ENCODE measurements at regions not wholly inside any gene's neighbourhood (a gene's known extent, or its start where the extent isn't known, plus 50 kb on each side); places are given as distances from the start of the nearest gene placed in this dataset.
"Not testable (repeated sequence)": the region's sequence is repeated elsewhere in the genome, so short reads cannot be mapped to it uniquely, and the experiment has no call there.

DNA sequence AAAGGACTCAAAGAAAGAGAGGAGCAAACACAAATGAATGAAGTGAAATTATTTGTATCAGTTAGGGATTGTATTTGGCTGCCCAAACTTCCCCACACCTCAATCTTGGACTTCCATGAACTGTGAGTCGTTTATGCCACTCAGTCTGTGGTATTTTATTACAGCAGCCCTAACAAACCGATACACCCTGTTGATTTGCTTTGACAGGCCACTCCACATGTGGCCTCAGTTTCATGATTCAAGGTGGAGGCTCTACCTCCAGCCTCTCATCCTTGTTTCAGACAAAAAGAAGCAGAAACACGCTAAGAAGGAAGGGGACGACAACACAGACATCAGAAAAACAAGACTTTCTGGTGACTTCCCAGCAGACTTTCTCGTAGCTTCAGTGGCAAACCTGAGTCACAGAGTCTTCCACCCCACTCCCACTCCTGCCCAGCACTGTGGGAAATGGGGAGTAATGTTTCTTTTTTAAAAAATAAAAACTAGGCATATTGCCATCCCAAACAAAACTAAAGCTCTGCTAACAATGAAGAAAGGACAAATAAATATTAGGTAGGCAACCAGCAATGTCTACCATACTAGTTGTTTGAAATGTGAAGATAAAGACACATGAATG, 52.2 kb upstream of the ABCA1 start:
- DNase-seq: no peak

GRCh38 chr9:104981543-104982129, 53.7 kb upstream of the ABCA1 start:
- no peak for DNase-seq

DNA sequence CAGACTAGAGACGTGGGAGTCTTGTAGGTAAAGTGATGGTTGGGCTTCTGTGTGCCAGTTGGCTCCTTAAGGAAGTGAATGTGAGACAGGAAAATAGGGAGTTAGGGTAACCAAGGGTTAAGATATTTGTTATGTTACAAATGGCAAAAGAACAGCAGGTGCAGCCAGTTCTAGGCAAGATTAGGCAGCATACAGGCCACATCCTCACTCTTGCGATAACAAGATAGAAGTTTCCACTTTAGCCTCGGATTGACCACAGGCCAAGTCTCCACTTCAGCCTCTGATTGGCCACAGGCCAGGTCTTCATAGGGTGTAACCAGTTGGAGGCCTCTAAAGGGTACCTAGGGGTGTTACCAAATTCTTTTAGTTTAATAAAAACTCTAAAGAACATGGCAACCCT, 54.6 kb upstream of the ABCA1 start:
- DNase-seq: no peak

- no peak for DNase-seq
These were observed 55.5 kb upstream of the ABCA1 start for GRCh38 chr9:104983491-104983890.

GRCh38 chr9:104984121-104984520, 56.2 kb upstream of the ABCA1 start:
- DNase-seq: no peak

GRCh38 chr9:104984542-104984941, 56.6 kb upstream of the ABCA1 start:
- no peak for DNase-seq

DNA sequence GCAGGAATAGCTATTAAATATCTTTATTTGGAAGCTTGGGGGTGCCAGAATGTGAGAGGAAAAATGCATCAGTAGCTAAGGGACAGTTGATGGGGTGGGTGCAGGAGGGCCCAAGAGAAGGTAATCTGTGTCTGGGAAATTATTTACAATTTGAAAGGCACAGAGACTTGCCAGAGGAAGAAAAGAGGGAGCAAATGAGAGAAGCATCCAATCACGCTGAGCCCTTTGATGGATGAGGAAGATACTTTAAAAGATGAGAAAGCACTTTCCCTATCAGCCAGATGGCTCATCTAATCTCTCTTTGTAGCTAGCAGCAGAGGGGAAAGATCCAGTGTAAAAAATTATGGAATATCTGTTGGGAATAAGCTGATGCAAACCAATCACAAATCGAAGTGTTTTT, 57.0 kb upstream of the ABCA1 start:
- DNase-seq: no peak

DNA sequence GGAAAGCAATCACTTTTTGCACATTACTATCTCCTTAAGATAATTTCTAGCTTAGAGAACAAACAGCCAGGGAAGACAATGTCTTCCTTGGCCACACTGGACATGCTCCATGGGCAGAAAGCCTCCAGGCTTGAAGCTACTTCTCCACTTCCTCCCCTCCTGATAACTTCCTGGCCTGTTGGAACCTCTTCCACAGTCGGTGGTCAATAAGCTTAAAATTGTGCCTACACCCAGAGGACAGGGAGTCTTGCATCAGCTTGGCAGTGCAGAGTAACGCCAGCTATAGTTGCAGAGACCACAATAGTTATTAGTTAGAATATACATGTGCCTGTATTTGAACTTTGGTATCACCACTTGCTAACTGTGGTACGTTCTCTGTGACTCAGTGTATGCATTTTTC, 58.1 kb upstream of the ABCA1 start:
- no peak for DNase-seq

DNA sequence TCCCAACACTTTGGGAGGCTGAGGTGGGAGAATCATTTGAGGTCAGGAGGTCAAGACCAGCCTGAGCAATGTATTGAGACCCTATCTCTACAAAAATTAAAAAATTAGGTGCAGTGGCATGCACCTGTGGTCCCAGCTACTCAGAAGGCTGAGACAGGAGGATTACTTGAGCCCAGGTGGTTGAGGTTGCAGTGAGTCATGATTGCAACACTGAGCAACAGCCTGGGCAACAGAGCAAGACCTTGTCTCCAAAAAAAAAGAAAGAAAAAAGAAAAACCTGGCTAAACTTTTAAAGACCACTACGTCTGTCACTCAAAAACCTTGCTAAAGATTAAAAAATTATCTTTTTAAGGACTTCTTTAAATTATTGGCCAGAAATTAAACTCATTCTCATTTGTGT, 59.8 kb upstream of the ABCA1 start:
- DNase-seq: no peak

DNA sequence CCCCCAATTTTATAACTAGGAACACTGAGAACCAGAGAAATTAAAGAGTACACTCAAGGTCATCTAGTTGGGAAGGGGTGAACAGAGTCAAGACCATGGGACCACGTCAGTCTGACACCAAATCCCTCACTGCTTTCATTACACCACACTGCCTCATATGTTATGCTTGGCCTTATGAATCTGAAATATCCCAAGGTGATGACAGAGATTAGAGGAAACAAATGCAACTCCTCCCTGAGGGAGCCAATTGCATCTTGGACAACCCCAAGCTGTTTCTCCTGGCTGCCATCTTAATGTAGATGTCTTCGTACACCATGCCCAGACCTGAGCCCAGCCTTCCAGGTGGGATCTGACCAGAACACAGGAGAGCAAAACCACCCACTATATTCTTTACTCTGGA, 60.6 kb upstream of the ABCA1 start:
- DNase-seq: no peak

- peak; percentile 79 to 81 for DNase-seq
These were observed 63.4 kb upstream of the ABCA1 start for GRCh38 chr9:104991144-104991953.

GRCh38 chr9:104992659-104993058, 64.7 kb upstream of the ABCA1 start:
- DNase-seq: no peak

DNA sequence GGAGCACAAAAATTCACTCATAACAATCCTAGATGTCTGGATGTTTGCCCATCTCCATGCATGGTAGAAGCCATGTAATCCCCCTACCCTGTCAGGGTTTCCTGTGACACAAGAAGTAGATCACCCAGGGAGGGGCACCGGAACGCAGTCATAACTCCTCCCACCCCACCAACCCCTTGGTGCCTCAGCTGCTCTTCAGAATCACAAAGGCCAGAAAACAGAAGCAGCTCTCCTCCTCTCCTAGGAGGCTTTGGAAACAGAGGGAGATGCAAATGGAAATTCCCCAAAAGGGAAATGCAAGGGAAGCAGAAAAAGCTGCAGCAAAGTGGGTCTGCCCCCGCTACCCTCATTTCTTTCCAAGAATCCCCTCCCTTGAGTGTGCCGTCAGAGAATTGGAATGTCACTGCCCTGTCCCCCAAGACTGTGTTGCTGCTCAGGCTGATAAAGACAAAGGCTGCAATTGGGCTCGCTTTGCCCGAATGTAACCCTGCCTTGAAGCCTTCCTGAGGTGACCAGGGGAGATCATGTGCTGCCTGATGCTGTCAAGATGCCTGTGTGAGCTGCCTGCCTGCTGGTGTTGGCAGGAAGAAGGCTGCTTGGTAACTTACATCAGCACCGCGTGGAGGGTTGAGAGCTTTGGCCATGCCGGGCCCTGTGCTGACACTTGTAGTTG, 65.5 kb upstream of the ABCA1 start:
- peak; percentile 46 to 56 for DNase-seq

- DNase-seq: no peak
These were observed 69.6 kb upstream of the ABCA1 start for GRCh38 chr9:104997536-104997935.

DNA sequence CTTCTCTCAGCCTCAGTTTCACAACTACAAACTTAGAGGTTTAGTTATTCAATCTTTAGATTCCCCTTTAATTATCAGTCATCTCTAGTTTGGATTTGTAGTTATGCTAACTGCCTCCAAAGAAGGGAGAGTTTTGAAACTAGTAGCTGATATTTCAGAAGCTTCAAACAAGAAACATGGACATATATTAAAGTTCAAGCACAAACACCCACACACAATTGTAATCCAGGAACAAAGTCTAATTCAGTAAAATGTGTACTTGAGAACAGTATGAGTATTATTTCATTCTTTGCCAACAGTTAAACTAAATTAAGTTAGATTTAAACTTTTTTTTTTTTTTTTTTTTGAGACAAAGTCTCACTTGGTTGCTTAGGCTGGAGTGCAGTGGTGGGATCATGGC, 71.2 kb upstream of the ABCA1 start:
- DNase-seq: no peak

DNA sequence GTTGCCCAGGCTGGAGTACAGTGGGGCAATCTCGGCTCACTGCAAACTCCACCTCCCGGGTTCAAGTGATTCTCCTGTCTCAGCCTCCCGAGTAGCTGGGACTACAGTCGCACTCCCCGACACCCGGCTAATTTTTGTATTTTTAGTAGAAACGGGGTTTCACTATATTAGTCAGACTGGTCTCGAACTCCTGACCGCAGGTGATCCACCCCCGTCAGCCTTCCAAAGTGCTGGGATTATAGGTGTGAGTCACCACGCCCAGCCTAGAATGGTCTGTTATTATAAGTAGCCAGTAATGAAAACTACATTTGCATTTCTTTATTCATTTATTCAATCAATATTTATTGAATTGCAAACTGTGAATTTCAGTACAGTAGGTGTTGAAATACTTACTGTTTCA, 72.6 kb upstream of the ABCA1 start:
- DNase-seq: not testable (repeated sequence)

DNA sequence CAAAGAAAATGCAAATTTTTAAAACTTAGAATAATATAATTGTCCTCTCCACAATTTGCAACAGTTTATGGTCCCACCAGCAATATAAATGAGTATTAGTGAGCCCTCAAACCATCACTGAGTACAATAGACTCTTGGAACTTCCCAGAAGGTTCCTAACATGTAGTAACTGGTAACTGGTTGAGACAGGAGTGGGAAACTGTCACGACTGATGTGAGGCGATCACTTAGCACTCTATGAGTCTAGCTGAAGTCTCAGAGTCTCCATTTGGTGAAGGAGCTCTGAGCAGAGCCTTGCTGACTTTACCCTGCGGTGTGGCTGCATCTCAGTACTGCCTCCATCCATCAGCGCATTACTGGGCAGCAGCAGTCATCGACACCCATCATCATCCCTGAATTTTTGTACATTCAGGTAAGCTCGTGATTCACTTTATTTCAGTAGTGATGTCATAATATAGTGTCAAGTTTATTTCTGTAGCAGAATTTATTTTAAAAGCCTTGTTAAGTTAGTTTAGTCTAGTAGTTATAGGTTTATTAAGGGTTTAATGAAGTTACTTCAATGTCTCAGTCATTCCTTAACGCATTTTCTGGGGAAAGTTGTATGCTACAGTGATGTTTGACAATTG, 76.6 kb upstream of the ABCA1 start:
- no peak for DNase-seq

- no peak for DNase-seq
These were observed 77.2 kb upstream of the ABCA1 start for GRCh38 chr9:105005186-105005585.

DNA sequence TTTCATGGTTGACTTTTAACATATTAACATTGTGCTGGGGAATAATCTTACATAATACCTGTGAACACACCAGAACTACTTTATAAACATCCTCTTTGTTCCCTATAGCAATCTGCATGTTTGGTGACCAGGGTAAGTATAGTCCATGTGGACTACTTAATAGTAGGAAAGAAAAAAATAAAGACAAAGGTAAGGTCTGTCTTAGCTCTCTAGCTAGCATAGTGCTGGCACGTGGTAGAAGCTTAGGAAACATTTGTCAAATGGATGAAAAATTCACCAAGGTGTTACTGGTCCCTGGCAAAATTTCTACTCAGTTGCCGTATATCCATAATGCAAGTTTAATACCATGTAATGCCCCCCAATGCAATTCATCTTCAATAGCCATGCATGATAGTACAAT, 78.6 kb upstream of the ABCA1 start:
- no peak for DNase-seq

DNA sequence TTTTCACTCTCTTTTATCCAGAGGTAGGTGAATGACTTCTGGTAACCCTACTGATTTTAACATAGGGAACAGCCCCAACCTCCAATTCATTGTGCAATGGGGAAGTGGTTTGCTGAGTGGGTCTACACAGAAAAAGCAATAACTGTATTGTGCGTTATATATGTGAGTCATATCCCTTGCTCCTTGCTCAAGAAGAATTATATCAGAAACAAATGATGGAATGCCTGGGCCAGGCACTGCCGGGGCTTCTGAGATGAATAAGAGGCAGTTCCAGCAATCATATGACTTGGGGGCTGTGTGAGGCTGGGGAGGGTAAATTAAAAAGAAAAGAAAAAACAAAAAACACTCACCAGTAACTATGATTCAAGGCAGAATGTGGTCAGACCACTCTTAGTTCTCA, 79.2 kb upstream of the ABCA1 start:
- DNase-seq: no peak

GRCh38 chr9:105010089-105010488, 82.1 kb upstream of the ABCA1 start:
- not testable (repeated sequence) for DNase-seq

- DNase-seq: no peak
These were observed 94.0 kb upstream of the ABCA1 start for GRCh38 chr9:105021917-105022316.

DNA sequence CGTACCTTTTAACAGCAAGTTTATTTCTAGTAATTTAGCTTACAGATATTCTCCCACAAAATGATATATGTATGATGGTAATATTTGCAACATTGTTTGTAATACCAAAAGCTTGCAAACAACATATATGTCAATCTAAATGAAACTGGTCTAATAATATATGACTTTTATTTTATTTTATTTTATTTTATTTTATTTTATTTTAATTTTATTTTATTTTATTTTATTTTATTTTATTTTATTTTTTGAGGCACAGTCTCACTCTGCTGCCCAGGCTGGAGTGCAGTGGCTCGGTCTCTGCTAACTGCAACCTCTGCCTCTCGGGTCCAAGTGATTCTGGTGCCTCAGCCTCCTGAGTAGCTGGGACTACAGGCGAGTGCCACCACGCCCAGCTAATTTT, 94.6 kb upstream of the ABCA1 start:
- not testable (repeated sequence) for DNase-seq

Measured in hippocampal formation (tissue), 2 donors.